Bronchial epithelial cell (primary cell): ENCODE measurements at regions not wholly inside any gene's neighbourhood (a gene's known extent, or its start where the extent isn't known, plus 50 kb on each side); places are given as distances from the start of the nearest gene placed in this dataset.

Experiments
- DNase-seq: peaks from one replicate; pipeline ENCODE4 v3.0.0-alpha.2; 2010; ENCODE audit warnings: low read depth
- FAIRE-seq: peaks from 2 replicates; lab custom pipeline; 2011; peaks lifted over from hg19 to GRCh38; lab: Jason Lieb, UNC
- H3K27me3 ChIP-seq: 2 replicates; pipeline ENCODE4 v1.5.1; 2011; ENCODE audit warnings: low read length; ENCODE audit not compliant: control insufficient read depth, insufficient read depth
- H3K36me3 ChIP-seq: 2 replicates; pipeline ENCODE4 v1.5.1; 2011; ENCODE audit warnings: low read length; ENCODE audit not compliant: control insufficient read depth, insufficient read depth
- H3K4me3 ChIP-seq: 2 replicates; pipeline ENCODE4 v1.5.1; 2011; ENCODE audit warnings: mild to moderate bottlenecking, low read depth, low read length, control low read depth
- CTCF ChIP-seq: IDR thresholded peaks from 2 replicates; pipeline ENCODE4 v1.5.1; 2011; ENCODE audit warnings: mild to moderate bottlenecking, moderate library complexity, low read length, control low read depth, inconsistent platforms; ENCODE audit not compliant: insufficient read depth, severe bottlenecking

DNA sequence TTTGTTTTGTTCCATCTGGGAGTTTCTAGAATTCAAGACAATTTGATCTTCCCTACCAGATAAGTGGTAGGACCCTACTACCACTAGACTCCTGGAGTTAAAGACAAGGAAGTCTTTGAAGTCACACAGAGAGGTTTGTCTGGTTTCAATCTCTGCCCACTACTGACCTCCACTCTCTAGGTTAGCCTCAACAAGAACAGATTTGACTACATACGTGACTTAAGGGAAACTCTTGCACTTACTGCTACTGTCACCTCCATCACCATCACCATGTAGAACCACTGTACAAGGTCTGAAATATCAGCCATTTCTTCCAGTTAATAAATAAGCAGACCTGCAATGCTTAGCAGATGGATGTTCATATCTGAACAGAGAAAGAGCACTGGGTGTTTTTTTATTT is 148.3 kb upstream of the ARHGEF26 start:
- FAIRE-seq (no peak), DNase-seq (no peak)
- Histone ChIP-seq H3K4me3 (no peak overlapping the region), H3K27me3 (no peaks in the 10 kb centered on the region), H3K36me3 (no peaks in the 10 kb centered on the region)
- no peak for TF ChIP-seq CTCF

GRCh38 chr3:153973722-153974265 is 147.4 kb upstream of the ARHGEF26 start:
- FAIRE-seq (no peak), DNase-seq (no peak)
- Histone ChIP-seq H3K36me3 (no peaks in the 10 kb centered on the region), H3K4me3 (no peak overlapping the region), H3K27me3 (no peaks in the 10 kb centered on the region)
- TF ChIP-seq CTCF: no peak

DNA sequence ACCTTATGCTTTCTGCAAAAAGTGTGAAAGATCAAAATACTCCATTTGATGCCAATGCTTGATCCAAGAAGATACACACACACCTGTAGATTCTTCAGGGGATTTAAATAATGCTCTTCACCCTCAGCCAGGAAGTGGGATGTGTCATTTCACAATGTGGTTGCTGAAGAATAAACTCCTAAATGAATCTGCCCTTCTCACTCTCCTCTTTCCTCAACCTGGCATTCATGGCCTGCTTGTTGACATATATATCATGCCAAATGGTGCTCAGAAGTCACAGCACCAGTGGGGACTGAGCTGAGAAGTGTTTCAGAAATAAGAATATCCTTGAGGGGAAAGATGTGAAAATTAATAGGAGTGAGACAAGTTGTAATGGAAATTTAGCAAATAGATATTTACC is 146.6 kb upstream of the ARHGEF26 start:
- TF ChIP-seq CTCF: no peak
- DNase-seq (no peak), FAIRE-seq (no peak)
- Histone ChIP-seq H3K4me3 (no peak overlapping the region), H3K27me3 (no peaks in the 10 kb centered on the region), H3K36me3 (no peaks in the 10 kb centered on the region)

DNA sequence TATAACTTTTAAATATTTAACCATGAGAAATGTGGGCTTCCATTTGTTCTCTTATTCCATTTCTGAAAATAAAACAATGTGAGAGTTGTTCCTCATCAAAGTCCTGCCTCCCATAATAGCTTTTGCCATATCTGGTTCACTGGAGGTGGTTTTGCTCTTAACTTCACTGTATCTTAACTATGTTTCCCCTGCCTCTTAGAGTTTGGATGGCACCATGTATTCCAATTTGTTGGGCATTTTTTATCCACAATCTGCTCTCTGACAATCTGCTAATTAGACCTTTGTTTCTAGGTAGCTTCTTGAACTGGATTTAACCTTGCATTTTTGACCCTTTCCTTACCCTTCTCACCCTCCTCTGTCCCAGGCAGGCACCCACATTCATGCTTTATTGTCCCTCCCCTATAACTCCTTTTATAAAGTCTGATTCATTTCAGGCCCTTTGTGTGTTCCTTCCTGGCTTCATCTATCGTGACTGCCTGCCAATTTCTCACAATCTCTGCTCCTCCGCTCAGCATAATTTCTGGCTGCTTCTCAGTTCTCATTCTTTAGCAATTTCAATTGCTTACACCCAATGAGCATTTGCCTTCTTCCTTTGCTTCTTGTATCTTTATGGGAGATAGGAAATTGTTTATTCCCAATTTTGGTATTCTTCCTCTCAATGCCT is 144.2 kb upstream of the ARHGEF26 start:
- FAIRE-seq (no peak), DNase-seq (no peak)
- Histone ChIP-seq H3K27me3 (no peaks in the 10 kb centered on the region), H3K36me3 (no peaks in the 10 kb centered on the region), H3K4me3 (no peak overlapping the region)
- no peak for TF ChIP-seq CTCF

DNA sequence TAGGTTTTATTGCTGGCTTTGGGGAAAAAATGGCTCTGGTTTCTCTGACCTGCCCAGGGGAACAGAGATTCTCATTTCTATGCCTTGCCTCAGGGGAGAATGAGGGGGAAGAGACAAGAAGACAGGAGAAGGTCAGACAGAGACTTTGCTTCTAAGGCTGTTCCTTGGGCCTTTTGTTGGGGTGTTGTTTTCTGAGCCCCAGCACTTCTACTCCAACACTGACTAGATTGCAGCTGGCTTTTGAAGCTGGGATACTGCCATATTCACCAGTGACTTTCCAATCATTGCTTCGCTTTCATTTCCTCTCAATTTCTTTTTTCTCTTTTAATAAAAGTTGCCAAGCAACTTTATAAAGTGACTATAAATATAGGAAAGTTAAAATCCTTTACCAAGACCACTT is 143.2 kb upstream of the ARHGEF26 start:
- Histone ChIP-seq H3K27me3 (no peaks in the 10 kb centered on the region), H3K4me3 (no peak overlapping the region), H3K36me3 (no peaks in the 10 kb centered on the region)
- DNase-seq (no peak), FAIRE-seq (no peak)
- TF ChIP-seq CTCF: no peak
